ENCODE measurements at regions not wholly inside any gene's neighbourhood (a gene's known extent, or its start where the extent isn't known, plus 50 kb on each side); places are given as distances from the start of the nearest gene placed in this dataset.

DNA sequence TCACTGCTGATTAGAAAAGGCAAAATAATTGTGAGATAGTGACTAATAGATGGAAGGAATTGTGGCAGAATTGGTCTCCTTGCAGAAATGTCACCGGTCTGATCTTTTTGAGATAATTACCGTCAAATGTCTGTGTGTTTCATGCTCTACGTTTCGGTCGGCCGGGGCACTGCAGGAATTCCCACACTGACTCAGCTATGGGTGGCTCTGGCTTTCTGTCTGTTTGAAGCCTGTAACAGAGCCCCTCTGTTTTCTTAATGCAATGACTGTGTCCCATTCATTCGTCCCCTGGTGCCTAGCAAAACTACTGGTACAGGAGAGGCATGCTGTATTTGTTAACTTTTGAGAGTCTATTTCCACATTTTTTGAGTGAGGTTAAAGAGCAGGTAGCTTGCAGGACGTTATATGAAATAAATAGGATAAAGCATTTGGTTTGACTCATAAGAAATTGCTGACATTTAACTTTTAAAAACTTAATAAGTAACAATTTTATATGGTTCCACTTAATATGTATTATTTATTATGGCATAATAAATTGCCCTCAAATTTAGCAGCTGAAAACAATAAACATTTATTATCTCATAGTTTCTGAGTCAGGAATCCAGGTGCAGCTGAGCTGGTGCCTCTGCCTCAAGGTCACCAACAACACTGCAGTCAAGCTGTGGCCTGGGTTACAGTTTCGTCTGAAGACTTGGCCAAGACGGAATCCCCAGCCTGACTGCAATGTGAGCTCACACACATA lies 53.3 kb upstream of the CTBP2 start:
- no peak for DNase-seq (ENCODE audit: low spot score)

DNA sequence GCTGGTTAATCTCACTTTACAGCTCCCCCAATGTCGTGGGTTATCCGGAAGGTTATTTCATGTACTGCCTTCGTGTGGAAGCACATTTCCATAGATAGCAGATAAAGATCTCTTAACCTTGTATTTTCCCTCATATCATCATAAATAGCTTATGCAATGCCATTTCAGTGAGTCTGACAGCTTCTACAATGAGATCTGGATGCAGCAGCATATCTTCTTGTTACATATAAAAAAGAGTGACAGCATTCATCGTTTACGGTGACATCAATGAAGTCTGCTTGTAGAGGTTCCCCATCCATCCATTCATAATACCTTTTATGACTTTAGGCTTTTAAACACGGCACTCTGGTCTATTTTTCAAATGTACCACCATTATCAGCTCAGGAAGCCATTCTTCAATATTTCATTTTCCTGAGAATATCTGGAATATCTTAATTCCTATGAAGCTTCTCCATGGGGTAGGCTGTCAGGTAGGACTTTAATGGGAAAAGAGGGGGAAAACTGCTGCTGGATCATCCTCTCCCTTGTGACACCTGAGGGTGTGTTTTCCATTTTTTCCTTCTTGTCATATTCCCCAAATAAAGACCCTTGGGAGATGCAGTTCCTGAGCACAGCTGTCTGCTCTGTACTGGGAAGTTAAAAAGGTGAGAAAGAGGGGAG lies 51.9 kb upstream of the CTBP2 start:
- DNase-seq (ENCODE audit: low spot score) = no peak
